Rectal smooth muscle tissue (tissue), 1 donor: ENCODE measurements at regions not wholly inside any gene's neighbourhood (a gene's known extent, or its start where the extent isn't known, plus 50 kb on each side); places are given as distances from the start of the nearest gene placed in this dataset.
"Not testable (repeated sequence)": the region's sequence is repeated elsewhere in the genome, so short reads cannot be mapped to it uniquely, and the experiment has no call there.

Experiments used
- H3K27ac ChIP-seq: one replicate; pipeline ENCODE4 v1.7.0; 2013; ENCODE audit warnings: low read depth, low read length, inconsistent platforms
- H3K27me3 ChIP-seq: one replicate; pipeline ENCODE4 v1.7.0; 2013; ENCODE audit warnings: low read length; ENCODE audit not compliant: control insufficient read depth, insufficient read depth
- H3K36me3 ChIP-seq: one replicate; pipeline ENCODE4 v1.7.0; 2013; ENCODE audit warnings: low read length; ENCODE audit not compliant: control insufficient read depth, insufficient read depth
- H3K4me1 ChIP-seq: one replicate; pipeline ENCODE4 v1.7.0; 2013; ENCODE audit warnings: low read length; ENCODE audit not compliant: control insufficient read depth, insufficient read depth
- H3K4me3 ChIP-seq: one replicate; pipeline ENCODE4 v1.7.0; 2013; ENCODE audit warnings: low read length
- H3K9ac ChIP-seq: one replicate; pipeline ENCODE4 v1.7.0; 2013; ENCODE audit warnings: low read length

DNA sequence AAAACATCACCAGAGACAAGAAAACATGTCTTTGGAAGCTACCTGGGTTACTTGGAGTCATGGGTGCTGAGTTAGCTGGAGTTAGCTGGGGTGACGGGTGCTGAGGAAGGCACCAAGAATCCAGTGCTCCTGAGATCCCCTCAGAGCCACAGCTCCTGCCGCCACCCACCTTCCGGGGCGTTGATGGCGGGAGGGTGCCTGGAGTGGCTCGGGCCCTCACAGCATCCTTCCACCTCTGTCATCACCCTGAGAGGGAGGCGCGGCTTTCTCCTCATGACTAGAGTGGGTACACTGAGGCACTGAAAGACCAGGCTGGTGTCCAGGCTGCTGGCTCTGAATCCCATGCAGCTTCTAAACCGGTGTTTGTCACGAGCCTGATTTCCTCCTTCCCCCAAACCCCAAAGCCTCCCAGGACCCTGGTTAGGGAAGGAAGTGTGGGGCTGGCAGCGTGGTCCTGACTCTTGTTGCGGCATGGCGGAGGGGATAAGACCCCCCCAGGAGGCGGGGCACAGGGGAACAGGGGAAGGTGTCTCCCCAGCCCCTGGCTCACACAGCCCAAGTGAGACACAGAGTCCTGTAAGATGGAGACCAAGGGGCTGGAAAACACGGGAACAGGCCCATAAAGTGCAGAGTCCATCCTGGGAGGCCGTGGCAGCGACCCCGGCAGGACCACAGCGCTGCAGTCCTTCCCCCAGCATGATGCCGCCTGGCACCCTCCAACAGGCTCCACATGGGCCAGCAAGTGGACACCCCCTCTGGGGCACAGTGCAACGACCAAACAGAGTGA, 107.2 kb upstream of the ZNF469 start:
- H3K27ac ChIP-seq, H3K27me3 ChIP-seq, H3K36me3 ChIP-seq, H3K4me3 ChIP-seq, H3K9ac ChIP-seq, H3K4me1 ChIP-seq: not testable (repeated sequence)

GRCh38 chr16:88276123-88276588, 106.6 kb upstream of the ZNF469 start:
- H3K9ac ChIP-seq, H3K27ac ChIP-seq, H3K4me1 ChIP-seq: not testable (repeated sequence)

GRCh38 chr16:88276591-88276990, 106.2 kb upstream of the ZNF469 start:
- Histone ChIP-seq H3K36me3 (no peaks in the 10 kb centered on the region), H3K9ac (no peak overlapping the region), H3K27ac (no peak overlapping the region), H3K27me3 (no peaks in the 10 kb centered on the region), H3K4me3 (no peak overlapping the region), H3K4me1 (no peaks in the 10 kb centered on the region)

More at GRCh38 chr16:88276123-88276588, 106.6 kb upstream of the ZNF469 start:
- H3K27me3 ChIP-seq, H3K36me3 ChIP-seq, H3K4me3 ChIP-seq: not testable (repeated sequence)

GRCh38 chr16:88279998-88280397, 102.8 kb upstream of the ZNF469 start:
- Histone ChIP-seq H3K27ac (no peak overlapping the region), H3K27me3 (no peaks in the 10 kb centered on the region), H3K4me3 (no peak overlapping the region), H3K36me3 (no peaks in the 10 kb centered on the region), H3K4me1 (peaks cover 5% of the 10 kb centered on the region), H3K9ac (no peak overlapping the region)

- no peak overlapping the region for H3K9ac ChIP-seq
- H3K27ac ChIP-seq = no peak overlapping the region
- no peak overlapping the region for H3K4me3 ChIP-seq
- H3K4me1 ChIP-seq = peaks cover 5% of the 10 kb centered on the region
- no peaks in the 10 kb centered on the region for H3K27me3 ChIP-seq
- H3K36me3 ChIP-seq = no peaks in the 10 kb centered on the region
Observed at GRCh38 chr16:88281858-88282563, 100.7 kb upstream of the ZNF469 start.

DNA sequence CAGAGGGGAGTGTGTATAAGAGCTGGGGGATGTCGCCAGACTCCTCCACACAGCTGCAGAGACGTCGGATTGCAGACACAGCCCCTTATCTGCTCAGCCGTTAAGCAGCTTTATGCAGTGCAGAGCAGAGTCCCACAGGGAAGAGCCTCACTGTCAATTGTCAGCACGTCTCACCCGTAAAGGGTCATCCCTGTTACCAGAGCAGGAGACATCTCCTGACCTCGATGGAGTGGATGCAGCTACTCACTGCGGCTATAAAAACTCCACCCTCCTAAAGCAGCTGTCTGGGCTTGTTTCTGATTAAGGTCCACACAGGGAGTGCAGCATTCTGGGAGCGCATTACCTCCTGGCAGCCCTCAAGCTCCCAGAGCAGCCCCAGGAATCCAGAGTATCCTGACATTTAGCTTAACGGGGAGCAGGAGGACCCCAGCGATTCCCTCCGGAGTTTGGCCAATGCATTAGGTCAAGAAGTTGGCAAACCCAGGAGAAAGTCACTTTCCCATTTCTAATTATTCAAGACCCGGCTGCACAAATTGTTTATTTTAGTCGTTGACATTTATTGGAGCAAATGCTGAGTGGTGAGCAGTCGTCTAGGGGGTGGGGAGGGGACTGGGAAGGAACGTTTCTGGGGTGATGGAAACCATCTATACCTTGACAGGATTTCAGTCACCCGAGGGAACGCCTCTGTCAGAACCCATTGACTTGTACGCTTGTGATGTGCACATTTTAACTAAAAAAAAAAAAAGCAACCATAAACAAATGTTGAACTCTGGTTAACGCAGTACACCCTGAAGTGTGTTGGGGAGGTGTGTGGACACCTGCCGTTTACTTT, 100.0 kb upstream of the ZNF469 start:
- Histone ChIP-seq H3K9ac (no peak overlapping the region), H3K4me3 (no peak overlapping the region), H3K27me3 (no peaks in the 10 kb centered on the region), H3K4me1 (peaks cover 5% of the 10 kb centered on the region), H3K36me3 (no peaks in the 10 kb centered on the region), H3K27ac (no peak overlapping the region)

- H3K27ac ChIP-seq = no peak overlapping the region
- no peaks in the 10 kb centered on the region for H3K27me3 ChIP-seq
- peaks cover 5% of the 10 kb centered on the region for H3K4me1 ChIP-seq
- no peak overlapping the region for H3K4me3 ChIP-seq
- H3K36me3 ChIP-seq = no peaks in the 10 kb centered on the region
- no peak overlapping the region for H3K9ac ChIP-seq
Observed at GRCh38 chr16:88283596-88283995, 99.2 kb upstream of the ZNF469 start.

GRCh38 chr16:88284101-88284500, 98.7 kb upstream of the ZNF469 start:
- no peaks in the 10 kb centered on the region for H3K27me3 ChIP-seq
- no peaks in the 10 kb centered on the region for H3K36me3 ChIP-seq
- H3K27ac ChIP-seq = no peak overlapping the region
- peaks cover 5% of the 10 kb centered on the region for H3K4me1 ChIP-seq
- no peak overlapping the region for H3K9ac ChIP-seq
- no peak overlapping the region for H3K4me3 ChIP-seq

- Histone ChIP-seq H3K36me3 (no peaks in the 10 kb centered on the region), H3K9ac (no peak overlapping the region), H3K4me1 (peaks cover 5% of the 10 kb centered on the region), H3K4me3 (no peak overlapping the region), H3K27ac (no peak overlapping the region), H3K27me3 (no peaks in the 10 kb centered on the region)
Observed at GRCh38 chr16:88284626-88285513, 97.9 kb upstream of the ZNF469 start.

GRCh38 chr16:88285514-88285822, 97.3 kb upstream of the ZNF469 start:
- Histone ChIP-seq H3K36me3 (no peaks in the 10 kb centered on the region), H3K4me3 (no peak overlapping the region), H3K27me3 (no peaks in the 10 kb centered on the region), H3K9ac (no peak overlapping the region), H3K4me1 (peaks cover 5% of the 10 kb centered on the region), H3K27ac (no peak overlapping the region)

- no peak overlapping the region for H3K4me3 ChIP-seq
- H3K27me3 ChIP-seq = no peaks in the 10 kb centered on the region
- no peaks in the 10 kb centered on the region for H3K36me3 ChIP-seq
- no peak overlapping the region for H3K9ac ChIP-seq
- H3K27ac ChIP-seq = no peak overlapping the region
- peaks cover 5% of the 10 kb centered on the region for H3K4me1 ChIP-seq
Observed at GRCh38 chr16:88286301-88286923, 96.3 kb upstream of the ZNF469 start.
